ENCODE measurements at regions not wholly inside any gene's neighbourhood (a gene's known extent, or its start where the extent isn't known, plus 50 kb on each side); places are given as distances from the start of the nearest gene placed in this dataset.

DNA sequence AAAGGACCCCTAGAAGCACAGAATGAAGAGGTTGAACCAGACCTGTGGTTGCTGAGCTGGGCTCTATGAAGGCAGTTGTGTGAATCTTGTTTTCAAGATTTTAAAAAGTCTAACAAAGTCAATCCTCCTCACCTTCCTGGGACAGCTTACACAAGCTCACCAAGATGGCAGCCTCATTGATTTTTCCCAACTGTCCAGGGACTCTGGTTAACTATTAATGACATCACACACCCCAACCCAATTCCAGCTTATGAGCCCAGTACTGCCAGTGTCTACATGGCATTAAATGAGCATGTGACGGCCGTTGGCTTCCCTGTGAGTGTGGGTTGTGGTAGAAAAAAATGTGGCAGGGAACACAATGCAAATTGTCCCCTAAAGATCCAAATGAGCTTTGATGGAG, 137.0 kb downstream of the CHST1 start:
- no peak overlapping the region for H4K8ac ChIP-seq (replicated peaks; ENCODE audit: insufficient read length, low read depth, low read length)
- no peak overlapping the region for H4K5ac ChIP-seq (ENCODE audit: insufficient read length, low read depth, low read length)
- no peaks in the 10 kb centered on the region for H3K79me1 ChIP-seq (ENCODE audit: insufficient read depth, low read depth, low read length, poor library complexity, severe bottlenecking)
- H3K9me3 ChIP-seq (ENCODE audit: control insufficient read depth, low read depth, low read length) = no peaks in the 10 kb centered on the region
- H3K23ac ChIP-seq (ENCODE audit: insufficient read length, low read depth, low read length) = no peak overlapping the region
- H2AFZ ChIP-seq (ENCODE audit: low read length) = no peak overlapping the region
- H3K56ac ChIP-seq (ENCODE audit: insufficient read length, low read depth, low read length) = no peak overlapping the region
- H3K27me3 ChIP-seq (ENCODE audit: insufficient read depth, low read length) = no peaks in the 10 kb centered on the region
- no peak overlapping the region for H2AK5ac ChIP-seq (ENCODE audit: insufficient read length, low read length)
- Mint-ChIP-seq H3K27ac (no peak overlapping the region), H3K36me3 (ENCODE audit: insufficient read depth in 1 of 3, low read depth in 3 of 3) (no peaks in the 10 kb centered on the region), H3K9me3 (no peaks in the 10 kb centered on the region), H3K4me1 (no peaks in the 10 kb centered on the region; a peak in 1 of 4 replicates), H3K4me3 (no peak overlapping the region), H3K27me3 (ENCODE audit: low read depth) (peaks cover 11% of the 10 kb centered on the region)
- H2BK20ac ChIP-seq (ENCODE audit: low read depth, low read length, poor library complexity, severe bottlenecking) = no peak overlapping the region
- H3T11ph ChIP-seq (ENCODE audit: low read length) = no peak overlapping the region
- H3K79me2 ChIP-seq (ENCODE audit: insufficient read depth, low read length) = no peaks in the 10 kb centered on the region
- no peak overlapping the region for H2BK120ac ChIP-seq (ENCODE audit: low read depth, low read length, poor library complexity, severe bottlenecking)
- H3K4me2 ChIP-seq (ENCODE audit: insufficient read depth, insufficient read length, low read length) = no peak overlapping the region
- H3K14ac ChIP-seq (ENCODE audit: insufficient read depth, low read length) = no peak overlapping the region
- H3K23me2 ChIP-seq (ENCODE audit: insufficient read length, low read depth, low read length, poor library complexity, severe bottlenecking) = no peaks in the 10 kb centered on the region
- no peak overlapping the region for H3K27ac ChIP-seq (ENCODE audit: insufficient read length, low read depth, low read length)
- no peak overlapping the region for H3K9ac ChIP-seq (ENCODE audit: extremely low read depth, insufficient read length, low read length)
- no peak overlapping the region for H3K4ac ChIP-seq (ENCODE audit: low read depth, low read length)
- TF ChIP-seq CTCF (conservative IDR thresholded peaks at IDR 0.05) = no peak
- H2BK12ac ChIP-seq (ENCODE audit: insufficient read length, low read depth, low read length) = no peak overlapping the region
- no CpG with 5 or more reads among the region's 2 CpGs for WGBS (ENCODE audit: extremely low coverage, insufficient read length, low lambda C conversion rate)
- H4K20me1 ChIP-seq (ENCODE audit: control insufficient read depth, insufficient read depth, insufficient read length) = no peaks in the 10 kb centered on the region
- H3K18ac ChIP-seq (ENCODE audit: insufficient read length, low read depth, low read length) = no peak overlapping the region
- H2BK15ac ChIP-seq (ENCODE audit: low read depth, low read length) = no peak overlapping the region
- H2BK5ac ChIP-seq (ENCODE audit: insufficient read length, low read length) = no peak overlapping the region
- DNase-seq = no peak
- H3K4me1 ChIP-seq (ENCODE audit: insufficient read depth, low read length) = no peaks in the 10 kb centered on the region
- H4K91ac ChIP-seq (ENCODE audit: insufficient read length, low read depth, low read length) = no peak overlapping the region

Data from H9 (cell line).